Ramos (cell line): ENCODE measurements at regions not wholly inside any gene's neighbourhood (a gene's known extent, or its start where the extent isn't known, plus 50 kb on each side); places are given as distances from the start of the nearest gene placed in this dataset.
"Not testable (repeated sequence)": the region's sequence is repeated elsewhere in the genome, so short reads cannot be mapped to it uniquely, and the experiment has no call there.

ENCODE experiments used
- in situ Hi-C: fragments of 300-500 bp; cut with MboI; formaldehyde crosslinking; loops from one replicate; pipeline ENCODE4 v1.14.3; 2022; ENCODE audit warnings: low sequenced_read_pairs; ENCODE audit not compliant: unreplicated experiment

GRCh38 chr19:28130881-28131280 lies 1082.1 kb downstream of the UQCRFS1 start:
- in situ Hi-C loops, result not testable (repeated sequence)

GRCh38 chr19:28130066-28130511 lies 1082.9 kb downstream of the UQCRFS1 start:
- in situ Hi-C loops, result no loop called here

- in situ Hi-C loops, result no loop called here
These were observed 1084.6 kb downstream of the UQCRFS1 start for GRCh38 chr19:28128341-28128740.

GRCh38 chr19:28126135-28126898 lies 1086.6 kb downstream of the UQCRFS1 start:
- in situ Hi-C loops, result no loop called here

GRCh38 chr19:28122734-28123133 lies 1090.2 kb downstream of the UQCRFS1 start:
- in situ Hi-C loops, result no loop called here

GRCh38 chr19:28118235-28118634 lies 1094.7 kb downstream of the UQCRFS1 start:
- in situ Hi-C loops, result no loop called here

- in situ Hi-C loops, result no loop called here
These were observed 1095.8 kb downstream of the UQCRFS1 start for GRCh38 chr19:28117143-28117542.

GRCh38 chr19:28116379-28116778 lies 1096.6 kb downstream of the UQCRFS1 start:
- in situ Hi-C loops, result not testable (repeated sequence)

- in situ Hi-C loops, result no loop called here
These were observed 1109.0 kb downstream of the UQCRFS1 start for GRCh38 chr19:28103921-28104320.

GRCh38 chr19:28084659-28085157 lies 1128.2 kb downstream of the UQCRFS1 start:
- in situ Hi-C loops, result not testable (repeated sequence)

GRCh38 chr19:28076628-28077027 lies 1136.3 kb downstream of the UQCRFS1 start:
- in situ Hi-C loops, result no loop called here

GRCh38 chr19:28075229-28075628 lies 1137.7 kb downstream of the UQCRFS1 start:
- in situ Hi-C loops, result no loop called here

GRCh38 chr19:28074773-28075172 lies 1138.2 kb downstream of the UQCRFS1 start:
- in situ Hi-C loops, result no loop called here

GRCh38 chr19:28067882-28068281 lies 1145.1 kb downstream of the UQCRFS1 start:
- in situ Hi-C loops, result no loop called here

GRCh38 chr19:28066988-28067387 lies 1146.0 kb downstream of the UQCRFS1 start:
- in situ Hi-C loops, result no loop called here

GRCh38 chr19:28066161-28066560 lies 1146.8 kb downstream of the UQCRFS1 start:
- in situ Hi-C loops, result no loop called here

- in situ Hi-C loops, result no loop called here
These were observed 1147.9 kb downstream of the UQCRFS1 start for GRCh38 chr19:28065026-28065425.

- in situ Hi-C loops, result no loop called here
These were observed 1149.2 kb downstream of the UQCRFS1 start for GRCh38 chr19:28063702-28064101.

- in situ Hi-C loops, result no loop called here
These were observed 1151.8 kb downstream of the UQCRFS1 start for GRCh38 chr19:28061111-28061510.

- in situ Hi-C loops, result not testable (repeated sequence)
These were observed 1155.9 kb downstream of the UQCRFS1 start for GRCh38 chr19:28057026-28057425.

- in situ Hi-C loops, result no loop called here
These were observed 1161.9 kb downstream of the UQCRFS1 start for GRCh38 chr19:28051047-28051446.

GRCh38 chr19:28049875-28050274 lies 1163.1 kb downstream of the UQCRFS1 start:
- in situ Hi-C loops, result no loop called here
